ENCODE measurements at regions not wholly inside any gene's neighbourhood (a gene's known extent, or its start where the extent isn't known, plus 50 kb on each side); places are given as distances from the start of the nearest gene placed in this dataset.

DNA sequence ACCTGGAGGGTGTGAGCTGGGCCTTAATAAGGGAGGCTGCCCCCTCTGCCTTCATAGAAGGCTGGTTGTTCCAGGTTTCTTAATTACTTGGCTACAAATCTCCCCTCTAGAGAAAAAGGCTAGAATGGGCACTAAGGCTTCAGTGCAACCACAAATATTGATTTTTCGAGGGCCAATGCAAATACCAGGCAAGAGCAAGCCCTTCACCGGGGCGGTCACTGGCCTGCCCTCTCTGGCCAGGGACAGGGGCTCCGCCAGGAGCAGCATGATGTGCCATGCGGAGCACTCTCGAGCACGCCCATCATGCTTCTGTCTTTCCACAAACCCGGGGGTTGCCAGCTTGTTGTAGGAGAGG lies 127.8 kb upstream of the SPACA7 start:
- Mint-ChIP-seq H3K4me3 (no peak overlapping the region), H3K36me3 (ENCODE audit: low read depth) (no peaks in the 10 kb centered on the region), H3K4me1 (no peaks in the 10 kb centered on the region), H3K9me3 (no peaks in the 10 kb centered on the region), H3K27ac (no peak overlapping the region), H3K27me3 (ENCODE audit: low read depth) (peaks cover 45% of the 10 kb centered on the region)
- TF ChIP-seq, protein P1, sequence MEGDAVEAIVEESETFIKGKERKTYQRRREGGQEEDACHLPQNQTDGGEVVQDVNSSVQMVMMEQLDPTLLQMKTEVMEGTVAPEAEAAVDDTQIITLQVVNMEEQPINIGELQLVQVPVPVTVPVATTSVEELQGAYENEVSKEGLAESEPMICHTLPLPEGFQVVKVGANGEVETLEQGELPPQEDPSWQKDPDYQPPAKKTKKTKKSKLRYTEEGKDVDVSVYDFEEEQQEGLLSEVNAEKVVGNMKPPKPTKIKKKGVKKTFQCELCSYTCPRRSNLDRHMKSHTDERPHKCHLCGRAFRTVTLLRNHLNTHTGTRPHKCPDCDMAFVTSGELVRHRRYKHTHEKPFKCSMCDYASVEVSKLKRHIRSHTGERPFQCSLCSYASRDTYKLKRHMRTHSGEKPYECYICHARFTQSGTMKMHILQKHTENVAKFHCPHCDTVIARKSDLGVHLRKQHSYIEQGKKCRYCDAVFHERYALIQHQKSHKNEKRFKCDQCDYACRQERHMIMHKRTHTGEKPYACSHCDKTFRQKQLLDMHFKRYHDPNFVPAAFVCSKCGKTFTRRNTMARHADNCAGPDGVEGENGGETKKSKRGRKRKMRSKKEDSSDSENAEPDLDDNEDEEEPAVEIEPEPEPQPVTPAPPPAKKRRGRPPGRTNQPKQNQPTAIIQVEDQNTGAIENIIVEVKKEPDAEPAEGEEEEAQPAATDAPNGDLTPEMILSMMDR (IDR thresholded peaks at IDR 0.05; ENCODE audit: unreplicated experiment in 3 of 3): no peak

- TF ChIP-seq, protein P1 (IDR thresholded peaks at IDR 0.05; ENCODE audit: unreplicated experiment in 3 of 3): no peak
- peaks cover 43% of the 10 kb centered on the region for H3K27me3 Mint-ChIP-seq (ENCODE audit: low read depth)
- H3K9me3 Mint-ChIP-seq: no peaks in the 10 kb centered on the region
- H3K36me3 Mint-ChIP-seq (ENCODE audit: low read depth): no peaks in the 10 kb centered on the region
- no peak overlapping the region for H3K4me3 Mint-ChIP-seq
- H3K4me1 Mint-ChIP-seq: no peaks in the 10 kb centered on the region
- no peak overlapping the region for H3K27ac Mint-ChIP-seq
These were observed 127.1 kb upstream of the SPACA7 start for GRCh38 chr13:112248862-112249592.

- Mint-ChIP-seq H3K27me3 (ENCODE audit: low read depth) (peaks cover 49% of the 10 kb centered on the region), H3K27ac (no peak overlapping the region)
These were observed 126.2 kb upstream of the SPACA7 start for GRCh38 chr13:112249644-112250610.

GRCh38 chr13:112250788-112251445 lies 125.2 kb upstream of the SPACA7 start:
- TF ChIP-seq, protein P1 (IDR thresholded peaks at IDR 0.05; ENCODE audit: unreplicated experiment in 3 of 3): no peak
- no peaks in the 10 kb centered on the region for H3K36me3 Mint-ChIP-seq (ENCODE audit: low read depth)
- no peak overlapping the region for H3K27ac Mint-ChIP-seq
- H3K9me3 Mint-ChIP-seq: no peaks in the 10 kb centered on the region
- H3K4me3 Mint-ChIP-seq: no peak overlapping the region
- H3K27me3 Mint-ChIP-seq (ENCODE audit: low read depth): peaks cover 48% of the 10 kb centered on the region
- H3K4me1 Mint-ChIP-seq: no peaks in the 10 kb centered on the region

More at GRCh38 chr13:112249644-112250610, 126.2 kb upstream of the SPACA7 start:
- H3K9me3 Mint-ChIP-seq: no peaks in the 10 kb centered on the region
- no peaks in the 10 kb centered on the region for H3K4me1 Mint-ChIP-seq
- TF ChIP-seq, protein P1 (IDR thresholded peaks at IDR 0.05; ENCODE audit: unreplicated experiment in 3 of 3): no peak
- no peaks in the 10 kb centered on the region for H3K36me3 Mint-ChIP-seq (ENCODE audit: low read depth)
- H3K4me3 Mint-ChIP-seq: no peak overlapping the region

GRCh38 chr13:112251930-112252585 lies 124.1 kb upstream of the SPACA7 start:
- no peak overlapping the region for H3K27ac Mint-ChIP-seq
- TF ChIP-seq, protein P1 (IDR thresholded peaks at IDR 0.05; ENCODE audit: unreplicated experiment in 3 of 3): no peak
- no peaks in the 10 kb centered on the region for H3K9me3 Mint-ChIP-seq

More at GRCh38 chr13:112251930-112252585, 124.1 kb upstream of the SPACA7 start:
- H3K27me3 Mint-ChIP-seq (ENCODE audit: low read depth): peaks cover 48% of the 10 kb centered on the region
- H3K4me1 Mint-ChIP-seq: no peaks in the 10 kb centered on the region
- H3K36me3 Mint-ChIP-seq (ENCODE audit: low read depth): no peaks in the 10 kb centered on the region
- no peak overlapping the region for H3K4me3 Mint-ChIP-seq

All from nephron (organoid).